Memory B cell (primary cell): ENCODE measurements at regions not wholly inside any gene's neighbourhood (a gene's known extent, or its start where the extent isn't known, plus 50 kb on each side); places are given as distances from the start of the nearest gene placed in this dataset.

ENCODE experiments used
- ATAC-seq: fragments of 150-1000 bp; cut with Tn5 transposase; 2 replicates; pipeline ENCODE4 v1.10.0; 2021; ENCODE audit warnings: low read depth, mild to moderate bottlenecking, moderate library complexity
- DNase-seq, 2 donors: peaks; one replicate each; pipeline ENCODE4 v3.0.0; 2022; ENCODE audit warnings: low spot score in 2 of 2
- H3K27ac Mint-ChIP-seq: one replicate; pipeline ENCODE4 v1.8.0; 2022; ENCODE audit warnings: mild to moderate bottlenecking, moderate library complexity, mixed read lengths
- H3K27me3 Mint-ChIP-seq: one replicate; pipeline ENCODE4 v1.8.0; 2022; ENCODE audit warnings: mixed read lengths
- H3K36me3 Mint-ChIP-seq: one replicate; pipeline ENCODE4 v1.8.0; 2022; ENCODE audit warnings: mild to moderate bottlenecking, mixed read lengths
- H3K4me1 Mint-ChIP-seq: one replicate; pipeline ENCODE4 v1.8.0; 2022; ENCODE audit warnings: mixed read lengths
- H3K4me3 Mint-ChIP-seq: one replicate; pipeline ENCODE4 v1.8.0; 2022; ENCODE audit warnings: mild to moderate bottlenecking, moderate library complexity, mixed read lengths
- H3K9me3 Mint-ChIP-seq: one replicate; pipeline ENCODE4 v1.8.0; 2022; ENCODE audit warnings: mixed read lengths

DNA sequence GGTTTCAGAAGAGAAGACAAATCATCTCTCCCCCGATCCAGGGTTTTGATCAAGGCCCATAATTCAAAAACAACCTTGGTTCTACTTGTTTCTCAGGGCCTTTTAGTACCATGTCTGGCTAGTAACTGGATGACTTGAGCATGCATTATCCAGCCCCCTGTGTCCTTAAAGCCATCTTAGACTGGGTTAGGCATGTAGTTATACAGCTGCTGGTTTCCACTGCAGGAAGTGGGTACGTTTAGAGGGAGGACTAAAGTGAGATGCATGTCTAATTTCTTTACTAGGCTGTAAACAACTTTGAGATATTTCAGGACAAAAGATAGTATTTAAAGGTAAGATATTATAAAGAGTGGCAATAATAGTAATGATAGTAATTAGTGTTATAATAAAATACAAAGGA lies 372.0 kb downstream of the PLK2 start:
- Mint-ChIP-seq H3K36me3 (no peaks in the 10 kb centered on the region), H3K4me3 (no peak overlapping the region), H3K27me3 (peaks cover 2% of the 10 kb centered on the region), H3K9me3 (no peaks in the 10 kb centered on the region), H3K4me1 (no peaks in the 10 kb centered on the region), H3K27ac (no peak overlapping the region)
- DNase-seq (no peak), ATAC-seq (no peak)

GRCh38 chr5:58087123-58087522 lies 372.8 kb downstream of the PLK2 start:
- peaks cover 2% of the 10 kb centered on the region for H3K9me3 Mint-ChIP-seq
- H3K4me1 Mint-ChIP-seq = no peaks in the 10 kb centered on the region

DNA sequence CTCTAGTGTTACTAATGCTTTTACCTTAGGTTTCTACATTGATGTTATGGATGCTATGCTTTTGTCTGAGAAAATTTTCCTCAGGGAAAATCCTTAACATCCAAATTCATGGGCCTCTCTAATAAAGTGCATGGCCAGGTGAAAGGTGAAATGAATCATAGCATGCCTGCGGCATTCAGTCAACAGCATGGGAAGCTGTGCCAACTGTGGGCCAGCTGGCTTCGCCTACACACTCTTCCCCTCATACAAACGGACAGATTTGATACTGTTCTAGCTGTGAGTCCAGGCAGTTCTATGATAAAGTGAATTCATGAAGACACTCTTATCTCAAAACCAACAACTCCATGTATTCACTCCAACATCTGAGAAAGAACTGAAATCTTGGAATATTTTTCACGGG lies 374.1 kb downstream of the PLK2 start:
- no peak overlapping the region for H3K4me3 Mint-ChIP-seq
- peaks cover 3% of the 10 kb centered on the region for H3K27me3 Mint-ChIP-seq
- ATAC-seq (no peak), DNase-seq (no peak)
- H3K27ac Mint-ChIP-seq = no peak overlapping the region
- no peaks in the 10 kb centered on the region for H3K4me1 Mint-ChIP-seq
- peaks cover 2% of the 10 kb centered on the region for H3K9me3 Mint-ChIP-seq
- no peaks in the 10 kb centered on the region for H3K36me3 Mint-ChIP-seq

More at GRCh38 chr5:58087123-58087522, 372.8 kb downstream of the PLK2 start:
- ATAC-seq (no peak), DNase-seq (no peak)
- Mint-ChIP-seq H3K36me3 (no peaks in the 10 kb centered on the region), H3K27ac (no peak overlapping the region), H3K27me3 (peaks cover 5% of the 10 kb centered on the region), H3K4me3 (no peak overlapping the region)

DNA sequence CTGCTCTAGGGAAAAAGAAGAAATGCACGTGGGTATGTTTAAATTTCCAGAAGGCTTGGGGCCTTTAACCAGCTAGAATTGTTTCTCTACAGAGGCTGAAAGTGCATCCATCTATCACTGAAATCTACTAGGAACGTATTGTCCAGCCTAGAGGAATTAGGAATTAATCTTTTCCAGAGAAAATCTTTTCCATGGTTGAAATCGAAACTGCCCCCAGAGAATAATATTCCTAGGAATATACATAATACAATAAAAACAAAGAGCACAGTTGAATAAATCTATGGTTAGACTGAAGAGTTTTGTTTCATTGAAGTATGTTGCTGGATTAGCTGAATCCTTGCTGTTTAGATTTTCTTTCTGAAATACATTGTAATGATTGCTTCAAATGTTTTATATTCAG lies 378.5 kb downstream of the PLK2 start:
- Mint-ChIP-seq H3K36me3 (no peaks in the 10 kb centered on the region), H3K4me3 (no peak overlapping the region), H3K9me3 (peaks cover 2% of the 10 kb centered on the region), H3K27me3 (peaks cover 3% of the 10 kb centered on the region), H3K4me1 (no peaks in the 10 kb centered on the region), H3K27ac (no peak overlapping the region)
- ATAC-seq (no peak), DNase-seq (no peak)

DNA sequence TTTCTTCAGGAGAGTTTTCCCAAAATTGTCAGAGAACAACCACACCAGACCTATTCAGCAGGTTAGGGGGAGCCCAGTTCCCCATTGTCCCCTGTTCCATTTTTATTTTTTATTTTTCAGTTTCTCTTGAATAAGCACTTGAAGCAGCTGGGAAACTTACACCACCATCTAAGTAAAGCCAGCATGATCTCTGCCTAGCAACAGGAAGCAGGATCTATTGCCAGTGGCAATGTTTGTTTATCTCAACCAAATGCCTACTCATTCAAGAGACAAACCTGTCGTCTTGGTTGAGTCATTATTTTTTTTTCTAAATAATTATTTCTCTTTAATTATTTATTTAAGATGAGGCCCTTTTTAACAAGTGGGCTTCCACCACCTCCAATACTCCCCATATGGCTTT lies 379.3 kb downstream of the PLK2 start:
- Mint-ChIP-seq H3K4me1 (no peaks in the 10 kb centered on the region), H3K27ac (no peak overlapping the region), H3K36me3 (no peaks in the 10 kb centered on the region), H3K27me3 (peaks cover 3% of the 10 kb centered on the region), H3K4me3 (no peak overlapping the region), H3K9me3 (peaks cover 2% of the 10 kb centered on the region)
- DNase-seq = no peak
- no peak for ATAC-seq

DNA sequence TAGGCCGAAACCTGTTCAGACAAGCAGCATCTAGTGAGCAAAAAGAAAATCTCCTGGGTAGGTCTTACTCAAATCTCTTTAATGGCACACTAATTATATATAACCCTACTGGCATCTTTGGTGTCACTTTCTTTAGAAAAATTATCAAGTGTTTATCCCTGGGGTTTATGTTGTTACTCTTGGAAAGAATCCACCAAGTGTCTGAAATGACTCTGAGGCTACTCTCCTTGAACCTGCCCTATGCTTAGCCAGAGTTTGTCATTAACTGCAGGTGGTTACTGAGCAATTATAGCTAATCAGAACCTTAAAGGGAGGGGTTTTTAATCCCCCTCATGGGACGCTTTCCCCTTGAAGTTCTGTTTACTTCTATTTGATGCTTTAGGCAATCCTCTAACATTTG lies 381.9 kb downstream of the PLK2 start:
- H3K27ac Mint-ChIP-seq = no peak overlapping the region
- H3K9me3 Mint-ChIP-seq = peaks cover 2% of the 10 kb centered on the region
- no peaks in the 10 kb centered on the region for H3K36me3 Mint-ChIP-seq
- H3K27me3 Mint-ChIP-seq = peaks cover 3% of the 10 kb centered on the region
- ATAC-seq (no peak), DNase-seq (no peak)
- H3K4me1 Mint-ChIP-seq = no peaks in the 10 kb centered on the region
- no peak overlapping the region for H3K4me3 Mint-ChIP-seq

DNA sequence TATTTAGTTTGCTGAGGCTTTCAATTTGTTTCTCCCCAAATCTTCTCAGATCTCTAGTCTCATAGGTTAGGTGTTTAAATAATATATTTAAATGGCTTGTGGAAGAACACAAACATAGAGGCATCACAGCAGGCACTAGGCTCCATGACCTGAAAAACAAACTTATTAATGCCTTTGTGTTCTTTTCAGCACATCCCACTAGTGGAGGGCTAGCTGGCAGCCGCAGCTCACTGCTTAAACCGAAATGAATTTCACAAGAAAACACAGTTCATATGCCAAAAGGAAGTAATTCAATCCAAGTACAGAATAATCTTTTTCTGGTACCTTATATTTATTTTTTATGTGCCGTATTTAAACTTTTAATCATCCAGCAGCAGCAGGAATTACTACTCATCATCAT lies 382.5 kb downstream of the PLK2 start:
- H3K36me3 Mint-ChIP-seq = no peaks in the 10 kb centered on the region

DNA sequence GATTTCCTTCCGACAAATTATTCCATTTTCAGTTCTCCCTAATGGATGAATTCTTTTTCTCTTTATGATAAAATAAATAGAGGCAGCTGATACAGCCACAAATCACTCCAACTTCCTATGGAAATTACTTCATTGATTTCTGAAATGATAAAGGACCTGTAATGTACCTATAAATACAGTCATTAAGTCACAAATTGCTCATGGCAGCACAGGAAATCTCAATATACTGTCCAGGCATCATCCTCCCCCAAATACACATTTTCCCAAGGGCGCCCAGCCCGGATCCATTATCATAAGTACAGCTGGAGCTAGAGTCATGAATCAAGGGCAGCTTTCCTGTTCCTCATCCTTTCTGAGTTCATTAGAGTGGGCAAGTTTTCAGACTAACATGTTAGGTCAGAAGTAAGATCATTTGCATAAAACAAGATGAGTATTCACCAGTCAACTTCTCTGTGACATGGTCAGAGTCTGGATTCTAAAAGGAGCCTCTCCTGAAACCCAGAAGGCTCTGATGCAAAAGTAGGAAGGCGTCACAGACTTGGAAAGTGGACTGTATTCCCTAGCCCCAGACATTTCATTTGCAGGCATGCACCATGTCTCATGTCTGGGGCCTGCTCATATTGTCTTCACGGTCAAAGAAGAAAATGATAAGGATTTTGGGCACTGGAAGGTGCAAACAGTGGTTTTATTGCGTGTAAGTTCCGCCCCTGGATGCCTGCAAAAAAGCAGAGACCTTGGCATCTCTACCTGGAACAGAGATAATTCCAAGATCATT lies 383.2 kb downstream of the PLK2 start:
- no peak for ATAC-seq
- no peak for DNase-seq
- Mint-ChIP-seq H3K27me3 (no peaks in the 10 kb centered on the region), H3K36me3 (no peaks in the 10 kb centered on the region), H3K9me3 (no peaks in the 10 kb centered on the region), H3K27ac (no peak overlapping the region), H3K4me1 (peaks cover 2% of the 10 kb centered on the region), H3K4me3 (no peak overlapping the region)

More for the DNA sequence above, 382.5 kb downstream of the PLK2 start:
- H3K27me3 Mint-ChIP-seq = peaks cover 2% of the 10 kb centered on the region
- DNase-seq (no peak), ATAC-seq (no peak)
- no peak overlapping the region for H3K4me3 Mint-ChIP-seq
- H3K4me1 Mint-ChIP-seq = peaks cover under 1% of the 10 kb centered on the region
- peaks cover 2% of the 10 kb centered on the region for H3K9me3 Mint-ChIP-seq
- no peak overlapping the region for H3K27ac Mint-ChIP-seq

DNA sequence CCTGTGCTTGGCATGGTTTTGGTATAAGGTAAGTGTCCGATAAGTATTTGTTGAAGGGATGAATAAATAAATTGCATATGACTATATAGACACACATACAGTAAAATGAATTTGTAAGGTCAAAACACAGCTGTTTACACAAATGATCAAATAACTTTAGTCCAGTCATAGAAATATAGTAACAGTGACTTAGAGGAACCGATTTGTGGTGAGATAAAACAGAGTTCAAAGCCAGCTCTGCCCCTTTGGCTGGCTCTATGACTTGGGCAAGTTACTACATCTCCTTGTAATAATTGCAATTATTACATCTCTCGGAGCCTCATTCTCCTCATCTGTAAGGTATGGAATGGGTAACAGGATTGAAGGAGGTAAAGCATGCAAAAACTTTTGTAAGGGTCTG lies 384.0 kb downstream of the PLK2 start:
- no peak for DNase-seq
- Mint-ChIP-seq H3K4me3 (no peak overlapping the region), H3K4me1 (peaks cover 2% of the 10 kb centered on the region), H3K36me3 (no peaks in the 10 kb centered on the region), H3K27me3 (no peaks in the 10 kb centered on the region), H3K27ac (no peak overlapping the region), H3K9me3 (no peaks in the 10 kb centered on the region)
- no peak for ATAC-seq

DNA sequence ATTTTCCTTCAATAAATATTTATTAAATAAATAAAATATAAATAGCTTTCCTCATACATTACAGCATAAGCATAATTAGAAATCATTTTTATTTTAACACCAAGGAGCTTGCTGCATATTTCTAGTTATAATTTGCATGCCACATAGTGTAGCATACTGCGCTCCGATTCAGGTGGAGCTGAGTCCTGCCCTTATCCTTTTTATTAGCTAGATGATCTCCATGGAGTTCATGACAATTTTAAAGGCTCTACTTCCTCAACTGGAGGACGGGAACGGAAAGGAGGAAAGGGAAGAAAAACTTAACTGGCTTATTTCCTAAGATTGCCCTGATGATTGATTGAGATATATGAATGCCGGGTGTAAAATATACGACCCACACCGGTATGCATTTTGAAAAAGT lies 385.2 kb downstream of the PLK2 start:
- peaks cover 2% of the 10 kb centered on the region for H3K4me1 Mint-ChIP-seq
- H3K36me3 Mint-ChIP-seq = no peaks in the 10 kb centered on the region
- ATAC-seq (no peak), DNase-seq (no peak)
- H3K27me3 Mint-ChIP-seq = no peaks in the 10 kb centered on the region
- no peaks in the 10 kb centered on the region for H3K9me3 Mint-ChIP-seq
- H3K4me3 Mint-ChIP-seq = no peak overlapping the region
- H3K27ac Mint-ChIP-seq = no peak overlapping the region

DNA sequence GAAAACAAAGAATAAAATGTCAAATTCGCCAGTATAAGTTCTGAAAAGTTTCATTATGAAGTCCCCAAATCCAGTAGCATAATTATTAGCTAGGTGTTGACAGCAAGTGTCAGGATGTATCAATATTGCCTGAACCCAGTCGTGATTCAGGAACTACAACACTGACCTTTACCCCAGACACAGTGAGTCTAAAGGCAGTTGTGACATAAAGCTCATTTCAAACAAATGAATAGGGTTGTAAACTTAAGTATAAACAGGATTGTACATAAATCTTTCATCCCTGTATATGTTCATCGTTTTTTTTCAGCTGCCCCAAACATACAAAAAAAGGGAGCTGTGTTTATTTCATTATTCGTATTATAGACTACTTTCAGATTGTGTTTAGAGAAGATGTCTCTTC lies 385.7 kb downstream of the PLK2 start:
- Mint-ChIP-seq H3K27ac (no peak overlapping the region), H3K9me3 (no peaks in the 10 kb centered on the region), H3K27me3 (no peaks in the 10 kb centered on the region), H3K4me1 (peaks cover 2% of the 10 kb centered on the region), H3K4me3 (no peak overlapping the region), H3K36me3 (no peaks in the 10 kb centered on the region)
- ATAC-seq (no peak), DNase-seq (no peak)

DNA sequence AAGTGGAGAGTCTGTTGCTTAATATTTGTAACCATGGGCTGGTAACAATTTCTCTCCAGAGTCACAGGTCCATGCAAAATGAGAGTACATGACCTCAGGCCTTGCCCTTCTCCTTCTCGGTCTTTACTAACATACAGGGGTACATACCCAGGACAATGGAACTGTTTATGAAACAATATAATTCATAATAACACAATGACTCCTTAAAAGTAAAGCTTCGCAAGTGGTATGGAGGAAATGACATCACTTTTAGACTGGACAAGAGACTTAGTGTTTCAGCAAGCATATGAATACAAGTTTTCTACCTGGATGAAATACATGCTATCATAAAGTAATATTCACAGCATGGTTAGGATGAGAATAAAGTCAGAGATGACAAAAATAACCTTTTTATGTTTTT lies 386.6 kb downstream of the PLK2 start:
- Mint-ChIP-seq H3K36me3 (no peaks in the 10 kb centered on the region), H3K4me3 (no peak overlapping the region), H3K27ac (no peak overlapping the region), H3K4me1 (peaks cover 2% of the 10 kb centered on the region), H3K27me3 (no peaks in the 10 kb centered on the region), H3K9me3 (no peaks in the 10 kb centered on the region)
- ATAC-seq (no peak), DNase-seq (no peak)

- Mint-ChIP-seq H3K4me1 (peaks cover 2% of the 10 kb centered on the region), H3K27me3 (no peaks in the 10 kb centered on the region), H3K9me3 (no peaks in the 10 kb centered on the region), H3K36me3 (no peaks in the 10 kb centered on the region), H3K27ac (no peak overlapping the region), H3K4me3 (no peak overlapping the region)
- ATAC-seq (no peak), DNase-seq (no peak)
These were observed 387.5 kb downstream of the PLK2 start for GRCh38 chr5:58072300-58072965.

GRCh38 chr5:58071566-58071965 lies 388.3 kb downstream of the PLK2 start:
- ATAC-seq (no peak), DNase-seq (no peak)
- Mint-ChIP-seq H3K4me3 (no peak overlapping the region), H3K4me1 (peaks cover 2% of the 10 kb centered on the region), H3K36me3 (no peaks in the 10 kb centered on the region), H3K27me3 (no peaks in the 10 kb centered on the region), H3K9me3 (no peaks in the 10 kb centered on the region), H3K27ac (no peak overlapping the region)

GRCh38 chr5:58069846-58070245 lies 390.0 kb downstream of the PLK2 start:
- Mint-ChIP-seq H3K4me3 (no peak overlapping the region), H3K36me3 (no peaks in the 10 kb centered on the region), H3K27me3 (peaks cover 2% of the 10 kb centered on the region), H3K27ac (no peak overlapping the region), H3K4me1 (peaks cover 2% of the 10 kb centered on the region), H3K9me3 (no peaks in the 10 kb centered on the region)
- no peak for DNase-seq
- ATAC-seq = no peak
